Activated T-helper 2 cell treated with anti-CD3 and anti-CD28 coated beads, Interferon-gamma antibody, Interleukin-2, Interleukin-4, amounts not matched to agents 10 μg/mL and 5 μg/mL and 100 μg/mL, durations not matched to agents 14 hours and 24 hours and 36 hours (primary cell): ENCODE measurements at regions not wholly inside any gene's neighbourhood (a gene's known extent, or its start where the extent isn't known, plus 50 kb on each side); places are given as distances from the start of the nearest gene placed in this dataset.
"Not testable (repeated sequence)": the region's sequence is repeated elsewhere in the genome, so short reads cannot be mapped to it uniquely, and the experiment has no call there.

Experiments used
- DNase-seq: peaks from one replicate; pipeline ENCODE4 v3.0.0; 2021; ENCODE audit warnings: low spot score
- H3K27ac Mint-ChIP-seq: one replicate; pipeline ENCODE4 v1.8.0; 2021; ENCODE audit warnings: mixed read lengths
- H3K27me3 Mint-ChIP-seq: one replicate; pipeline ENCODE4 v1.8.0; 2021; ENCODE audit warnings: low read depth, mixed read lengths
- H3K36me3 Mint-ChIP-seq: one replicate; pipeline ENCODE4 v1.8.0; 2021; ENCODE audit warnings: low read depth, mixed read lengths
- H3K4me1 Mint-ChIP-seq: one replicate; pipeline ENCODE4 v1.8.0; 2021; ENCODE audit warnings: low read depth, mixed read lengths
- H3K4me3 Mint-ChIP-seq: one replicate; pipeline ENCODE4 v1.8.0; 2021; ENCODE audit warnings: low read depth, mild to moderate bottlenecking, moderate library complexity, mixed read lengths
- H3K9me3 Mint-ChIP-seq: one replicate; pipeline ENCODE4 v1.8.0; 2021; ENCODE audit warnings: mixed read lengths
- intact Hi-C: fragments of 100-400 bp; cut with micrococcal nuclease; formaldehyde crosslinking; loops from one replicate; pipeline ENCODE4 v1.15.1; 2023

DNA sequence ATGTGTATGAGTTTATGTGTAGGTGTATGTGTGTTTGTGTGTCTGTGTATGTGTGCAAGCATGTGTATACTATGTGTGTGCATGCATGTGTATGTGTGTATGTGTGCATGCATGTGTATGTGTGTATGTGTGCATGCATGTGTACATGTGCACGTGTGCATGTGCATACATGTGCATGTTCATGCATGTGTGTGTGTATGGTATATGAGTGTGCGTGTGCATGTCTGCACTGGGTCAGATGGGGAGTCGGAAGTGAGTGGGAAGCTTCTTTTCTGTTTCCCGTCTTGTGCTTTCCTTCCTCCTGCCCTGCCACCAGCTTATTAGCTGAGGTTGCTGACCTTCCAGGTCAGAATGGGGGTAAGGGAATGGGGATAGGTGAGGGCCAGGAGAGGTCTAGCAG, 174.7 kb downstream of the MAP2K4 start:
- H3K4me1 Mint-ChIP-seq, result no peaks in the 10 kb centered on the region
- intact Hi-C loops, result no loop called here
- no peak overlapping the region for H3K27ac Mint-ChIP-seq
- H3K9me3 Mint-ChIP-seq, result no peaks in the 10 kb centered on the region
- H3K27me3 Mint-ChIP-seq, result no peaks in the 10 kb centered on the region
- H3K4me3 Mint-ChIP-seq, result no peak overlapping the region
- H3K36me3 Mint-ChIP-seq, result no peaks in the 10 kb centered on the region
- no peak for DNase-seq

- Mint-ChIP-seq H3K27me3 (no peaks in the 10 kb centered on the region), H3K27ac (no peak overlapping the region), H3K9me3 (no peaks in the 10 kb centered on the region), H3K36me3 (no peaks in the 10 kb centered on the region), H3K4me1 (no peaks in the 10 kb centered on the region), H3K4me3 (no peak overlapping the region)
- intact Hi-C loops, result no loop called here
- DNase-seq, result no peak
Observed at GRCh38 chr17:12201294-12201880, 180.7 kb downstream of the MAP2K4 start.

- Mint-ChIP-seq H3K9me3 (no peaks in the 10 kb centered on the region), H3K27ac (no peak overlapping the region), H3K4me1 (no peaks in the 10 kb centered on the region), H3K36me3 (no peaks in the 10 kb centered on the region), H3K4me3 (no peak overlapping the region), H3K27me3 (no peaks in the 10 kb centered on the region)
- no peak for DNase-seq
- intact Hi-C loops, result no loop called here
Observed at GRCh38 chr17:12209632-12210191, 189.0 kb downstream of the MAP2K4 start.

GRCh38 chr17:12220714-12221439, 200.2 kb downstream of the MAP2K4 start:
- H3K9me3 Mint-ChIP-seq, H3K36me3 Mint-ChIP-seq, DNase-seq, H3K27ac Mint-ChIP-seq, H3K4me3 Mint-ChIP-seq, H3K27me3 Mint-ChIP-seq, H3K4me1 Mint-ChIP-seq, intact Hi-C loops: not testable (repeated sequence)

- Mint-ChIP-seq H3K36me3 (no peaks in the 10 kb centered on the region), H3K4me3 (no peak overlapping the region), H3K4me1 (no peaks in the 10 kb centered on the region), H3K27ac (no peak overlapping the region), H3K27me3 (no peaks in the 10 kb centered on the region), H3K9me3 (peaks cover 6% of the 10 kb centered on the region)
- intact Hi-C loops, result no loop called here
- no peak for DNase-seq
Observed at GRCh38 chr17:12222392-12222791, 201.7 kb downstream of the MAP2K4 start.

GRCh38 chr17:12227547-12227946, 206.9 kb downstream of the MAP2K4 start:
- no peaks in the 10 kb centered on the region for H3K36me3 Mint-ChIP-seq
- no peak overlapping the region for H3K4me3 Mint-ChIP-seq

GRCh38 chr17:12229335-12229734, 208.7 kb downstream of the MAP2K4 start:
- Mint-ChIP-seq H3K4me3 (no peak overlapping the region), H3K4me1 (no peaks in the 10 kb centered on the region), H3K9me3 (peaks cover 5% of the 10 kb centered on the region), H3K27ac (no peak overlapping the region), H3K36me3 (no peaks in the 10 kb centered on the region), H3K27me3 (no peaks in the 10 kb centered on the region)
- DNase-seq, result no peak
- intact Hi-C loops, result no loop called here

More at GRCh38 chr17:12227547-12227946, 206.9 kb downstream of the MAP2K4 start:
- no peaks in the 10 kb centered on the region for H3K27me3 Mint-ChIP-seq
- H3K4me1 Mint-ChIP-seq, result no peaks in the 10 kb centered on the region
- H3K9me3 Mint-ChIP-seq, result no peaks in the 10 kb centered on the region
- intact Hi-C loops, result no loop called here
- DNase-seq, result no peak
- H3K27ac Mint-ChIP-seq, result no peak overlapping the region

GRCh38 chr17:12230481-12231354, 210.0 kb downstream of the MAP2K4 start:
- no peaks in the 10 kb centered on the region for H3K27me3 Mint-ChIP-seq
- no peak for DNase-seq
- no peak overlapping the region for H3K4me3 Mint-ChIP-seq
- no peaks in the 10 kb centered on the region for H3K36me3 Mint-ChIP-seq
- no peaks in the 10 kb centered on the region for H3K4me1 Mint-ChIP-seq
- intact Hi-C loops, result no loop called here
- H3K27ac Mint-ChIP-seq, result no peak overlapping the region
- H3K9me3 Mint-ChIP-seq, result peaks cover 5% of the 10 kb centered on the region

GRCh38 chr17:12231355-12231682, 210.6 kb downstream of the MAP2K4 start:
- H3K27ac Mint-ChIP-seq, result no peak overlapping the region
- H3K36me3 Mint-ChIP-seq, result no peaks in the 10 kb centered on the region
- H3K4me3 Mint-ChIP-seq, result no peak overlapping the region
- H3K9me3 Mint-ChIP-seq, result peaks cover 5% of the 10 kb centered on the region
- no peak for DNase-seq
- no peaks in the 10 kb centered on the region for H3K4me1 Mint-ChIP-seq
- intact Hi-C loops, result no loop called here
- H3K27me3 Mint-ChIP-seq, result no peaks in the 10 kb centered on the region

GRCh38 chr17:12239021-12239420, 218.3 kb downstream of the MAP2K4 start:
- DNase-seq, intact Hi-C loops, H3K4me1 Mint-ChIP-seq, H3K9me3 Mint-ChIP-seq, H3K4me3 Mint-ChIP-seq, H3K27me3 Mint-ChIP-seq, H3K36me3 Mint-ChIP-seq, H3K27ac Mint-ChIP-seq: not testable (repeated sequence)

DNA sequence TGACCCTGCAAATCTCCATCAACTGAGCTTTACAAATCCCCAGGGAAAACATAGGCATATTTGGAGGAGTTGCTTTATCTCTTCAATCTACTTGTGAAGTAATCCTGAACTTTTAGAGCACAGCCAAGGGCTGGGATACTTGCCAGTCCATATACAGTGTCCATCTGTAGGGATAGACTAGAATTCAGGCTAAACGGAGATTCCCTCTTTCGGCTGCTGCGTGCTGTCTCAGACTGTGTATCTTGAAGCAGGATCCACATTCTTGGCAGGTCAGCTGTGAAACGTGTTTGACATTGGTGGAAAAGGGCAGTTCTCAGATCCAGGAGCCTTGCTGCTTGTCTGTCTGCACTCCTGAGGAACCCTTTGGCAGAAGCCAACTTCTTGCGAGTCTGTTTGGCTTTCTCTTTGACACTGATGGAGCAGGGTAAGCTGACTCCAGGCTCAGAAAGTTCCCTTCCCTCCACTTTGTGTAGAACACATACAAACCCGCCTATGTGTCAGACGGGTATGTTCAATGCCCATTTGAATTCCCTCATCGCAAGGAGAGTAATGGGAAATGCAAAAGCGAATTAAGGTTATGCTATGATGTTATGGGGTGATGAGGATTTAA, 221.8 kb downstream of the MAP2K4 start:
- intact Hi-C loops, result no loop called here
- DNase-seq, result no peak
- no peaks in the 10 kb centered on the region for H3K36me3 Mint-ChIP-seq
- no peak overlapping the region for H3K27ac Mint-ChIP-seq
- no peaks in the 10 kb centered on the region for H3K4me1 Mint-ChIP-seq
- H3K27me3 Mint-ChIP-seq, result no peaks in the 10 kb centered on the region
- H3K4me3 Mint-ChIP-seq, result no peak overlapping the region
- H3K9me3 Mint-ChIP-seq, result no peaks in the 10 kb centered on the region

DNA sequence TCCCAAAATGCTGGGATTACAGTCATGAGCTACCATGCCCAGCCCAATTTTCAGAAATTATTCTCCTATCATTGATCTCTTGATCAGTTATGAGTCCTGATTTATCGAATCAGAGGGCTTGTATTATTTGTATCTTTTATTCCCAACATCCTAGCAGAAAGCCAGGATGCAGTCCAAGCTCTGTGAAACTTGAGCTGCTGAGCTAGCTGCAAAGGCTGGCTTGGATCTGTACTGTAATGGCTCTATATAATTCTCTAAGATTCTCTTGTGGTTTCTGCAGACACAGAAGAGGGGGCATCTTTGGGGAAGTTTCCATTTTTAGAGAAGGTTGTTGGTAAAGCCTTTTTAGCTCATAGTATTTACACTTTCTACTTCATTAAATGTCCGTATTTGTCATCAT, 227.1 kb downstream of the MAP2K4 start:
- Mint-ChIP-seq H3K4me1 (no peaks in the 10 kb centered on the region), H3K27me3 (no peaks in the 10 kb centered on the region), H3K27ac (no peak overlapping the region), H3K9me3 (no peaks in the 10 kb centered on the region), H3K4me3 (no peak overlapping the region), H3K36me3 (no peaks in the 10 kb centered on the region)
- intact Hi-C loops, result no loop called here
- no peak for DNase-seq
